ENCODE measurements at regions not wholly inside any gene's neighbourhood (a gene's known extent, or its start where the extent isn't known, plus 50 kb on each side); places are given as distances from the start of the nearest gene placed in this dataset.

- no peaks in the 10 kb centered on the region for H4K20me1 ChIP-seq (ENCODE audit: insufficient read depth, low read length)
- no peaks in the 10 kb centered on the region for H3K36me3 ChIP-seq (ENCODE audit: insufficient read depth, low read length)
- intact Hi-C loops (cut with micrococcal nuclease; ENCODE audit: unreplicated experiment), result no loop called here
- no peak for DNase-seq (ENCODE audit: low spot score)
- no peak overlapping the region for H3K4me3 ChIP-seq (ENCODE audit: low read depth, low read length, poor library complexity, severe bottlenecking)
- H3K4me1 ChIP-seq (ENCODE audit: insufficient read depth, low read length, poor library complexity, severe bottlenecking), result no peaks in the 10 kb centered on the region
- TF ChIP-seq, protein P1, sequence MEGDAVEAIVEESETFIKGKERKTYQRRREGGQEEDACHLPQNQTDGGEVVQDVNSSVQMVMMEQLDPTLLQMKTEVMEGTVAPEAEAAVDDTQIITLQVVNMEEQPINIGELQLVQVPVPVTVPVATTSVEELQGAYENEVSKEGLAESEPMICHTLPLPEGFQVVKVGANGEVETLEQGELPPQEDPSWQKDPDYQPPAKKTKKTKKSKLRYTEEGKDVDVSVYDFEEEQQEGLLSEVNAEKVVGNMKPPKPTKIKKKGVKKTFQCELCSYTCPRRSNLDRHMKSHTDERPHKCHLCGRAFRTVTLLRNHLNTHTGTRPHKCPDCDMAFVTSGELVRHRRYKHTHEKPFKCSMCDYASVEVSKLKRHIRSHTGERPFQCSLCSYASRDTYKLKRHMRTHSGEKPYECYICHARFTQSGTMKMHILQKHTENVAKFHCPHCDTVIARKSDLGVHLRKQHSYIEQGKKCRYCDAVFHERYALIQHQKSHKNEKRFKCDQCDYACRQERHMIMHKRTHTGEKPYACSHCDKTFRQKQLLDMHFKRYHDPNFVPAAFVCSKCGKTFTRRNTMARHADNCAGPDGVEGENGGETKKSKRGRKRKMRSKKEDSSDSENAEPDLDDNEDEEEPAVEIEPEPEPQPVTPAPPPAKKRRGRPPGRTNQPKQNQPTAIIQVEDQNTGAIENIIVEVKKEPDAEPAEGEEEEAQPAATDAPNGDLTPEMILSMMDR (conservative IDR thresholded peaks at IDR 0.05; ENCODE audit: low read length), result no peak
- TF ChIP-seq EZH2phosphoT487 (IDR thresholded peaks at IDR 0.05; ENCODE audit: borderline replicate concordance, low read depth, low read length), result no peak
- H2AFZ ChIP-seq (ENCODE audit: low read length), result no peak overlapping the region
- ChIA-PET CTCF (ENCODE audit: unreplicated experiment) (no interaction called here), POLR2A (no interaction called here)
- no peaks in the 10 kb centered on the region for H3K9me2 ChIP-seq (ENCODE audit: insufficient read depth, low read length)
- H3K9me3 ChIP-seq (ENCODE audit: low read length), result no peaks in the 10 kb centered on the region
- H3K4me2 ChIP-seq (ENCODE audit: low read length), result no peak overlapping the region
- H3K27ac ChIP-seq (ENCODE audit: low read depth, low read length, poor library complexity, severe bottlenecking), result no peak overlapping the region
- no TSS peak for BruUV-seq (replicated peaks)
- H3K79me2 ChIP-seq (ENCODE audit: insufficient read depth, low read depth, low read length), result no peaks in the 10 kb centered on the region
Measured at GRCh38 chr4:33722800-33723516, 2521.4 kb downstream of the ARAP2 start.

DNA sequence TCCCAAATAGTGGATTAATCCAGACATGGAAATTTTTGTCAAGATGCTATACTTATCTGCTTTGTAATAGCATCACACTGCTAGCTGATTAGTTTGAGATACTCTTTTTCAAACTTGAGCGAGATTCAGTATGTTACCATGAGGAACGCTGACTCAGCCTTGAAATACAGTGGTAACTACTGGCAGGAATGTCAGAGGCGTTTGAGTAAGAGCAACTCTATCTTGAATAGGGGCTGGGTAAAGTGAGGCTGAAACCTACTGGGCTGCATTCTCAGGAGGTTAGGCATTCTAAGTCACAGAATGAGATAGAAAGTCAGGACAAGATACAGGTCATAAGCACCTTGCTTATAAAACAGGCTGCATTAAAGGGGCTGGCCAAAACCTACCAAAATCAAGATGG lies 2519.6 kb downstream of the ARAP2 start:
- Histone ChIP-seq H3K4me1 (ENCODE audit: insufficient read depth, low read length, poor library complexity, severe bottlenecking) (no peaks in the 10 kb centered on the region), H3K36me3 (ENCODE audit: insufficient read depth, low read length) (no peaks in the 10 kb centered on the region), H2AFZ (ENCODE audit: low read length) (no peak overlapping the region), H3K9me3 (ENCODE audit: low read length) (no peaks in the 10 kb centered on the region), H3K27ac (ENCODE audit: low read depth, low read length, poor library complexity, severe bottlenecking) (no peak overlapping the region), H3K4me2 (ENCODE audit: low read length) (no peak overlapping the region), H3K9me2 (ENCODE audit: insufficient read depth, low read length) (no peaks in the 10 kb centered on the region), H4K20me1 (ENCODE audit: insufficient read depth, low read length) (no peaks in the 10 kb centered on the region), H3K79me2 (ENCODE audit: insufficient read depth, low read depth, low read length) (no peaks in the 10 kb centered on the region), H3K4me3 (ENCODE audit: low read depth, low read length, poor library complexity, severe bottlenecking) (no peak overlapping the region)
- TF ChIP-seq, protein P1 (conservative IDR thresholded peaks at IDR 0.05; ENCODE audit: low read length), result no peak
- TF ChIP-seq EZH2phosphoT487 (IDR thresholded peaks at IDR 0.05; ENCODE audit: borderline replicate concordance, low read depth, low read length), result no peak
- DNase-seq (ENCODE audit: low spot score), result no peak
- intact Hi-C loops (cut with micrococcal nuclease; ENCODE audit: unreplicated experiment), result no loop called here
- BruUV-seq (replicated peaks), result no TSS peak
- ChIA-PET CTCF (ENCODE audit: unreplicated experiment) (no interaction called here), POLR2A (no interaction called here)

DNA sequence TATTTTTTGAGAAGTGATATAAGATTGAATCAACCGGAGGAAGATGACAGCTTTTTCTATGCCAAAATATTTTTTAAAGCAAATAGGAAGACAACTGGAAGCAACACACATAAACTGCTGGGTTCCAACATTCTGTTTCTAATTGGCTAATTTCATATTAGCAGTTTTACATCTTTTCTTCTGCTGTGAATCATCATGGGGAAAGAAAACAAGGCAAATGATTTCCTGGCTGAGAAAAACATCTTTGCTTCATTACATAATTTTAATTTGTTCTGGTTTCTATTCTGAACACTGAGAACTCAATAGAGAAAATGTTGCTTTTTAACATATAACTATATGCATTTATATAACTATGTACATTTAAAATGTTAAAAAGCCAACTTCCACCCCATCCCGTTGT lies 2518.5 kb downstream of the ARAP2 start:
- BruUV-seq (replicated peaks), result no TSS peak
- Histone ChIP-seq H3K27ac (ENCODE audit: low read depth, low read length, poor library complexity, severe bottlenecking) (no peak overlapping the region), H3K4me3 (ENCODE audit: low read depth, low read length, poor library complexity, severe bottlenecking) (no peak overlapping the region), H3K36me3 (ENCODE audit: insufficient read depth, low read length) (no peaks in the 10 kb centered on the region), H3K4me1 (ENCODE audit: insufficient read depth, low read length, poor library complexity, severe bottlenecking) (no peaks in the 10 kb centered on the region), H3K9me3 (ENCODE audit: low read length) (no peaks in the 10 kb centered on the region), H3K9me2 (ENCODE audit: insufficient read depth, low read length) (no peaks in the 10 kb centered on the region), H3K4me2 (ENCODE audit: low read length) (no peak overlapping the region), H2AFZ (ENCODE audit: low read length) (no peak overlapping the region), H4K20me1 (ENCODE audit: insufficient read depth, low read length) (no peaks in the 10 kb centered on the region), H3K79me2 (ENCODE audit: insufficient read depth, low read depth, low read length) (no peaks in the 10 kb centered on the region)
- no peak for TF ChIP-seq EZH2phosphoT487 (IDR thresholded peaks at IDR 0.05; ENCODE audit: borderline replicate concordance, low read depth, low read length)
- TF ChIP-seq, protein P1 (conservative IDR thresholded peaks at IDR 0.05; ENCODE audit: low read length), result no peak
- ChIA-PET POLR2A (no interaction called here), CTCF (ENCODE audit: unreplicated experiment) (no interaction called here)
- DNase-seq (ENCODE audit: low spot score), result no peak
- intact Hi-C loops (cut with micrococcal nuclease; ENCODE audit: unreplicated experiment), result no loop called here
